OCI-LY7 (cell line): ENCODE measurements at regions not wholly inside any gene's neighbourhood (a gene's known extent, or its start where the extent isn't known, plus 50 kb on each side); places are given as distances from the start of the nearest gene placed in this dataset.
A peak's percentile ranks its signal among the peaks of the same experiment; 100 is the strongest.

ENCODE experiments used
- BruUV-seq: library from RNA; stranded (reverse); fragments of 400-500 nt; replicated peaks from 2 replicates; lab custom pipeline; 2021; lab: Mats Ljungman, UMichigan
- CTCF ChIA-PET: fragments of 300-600 bp; sonication (Branson Sonifier 250); formaldehyde crosslinking; loops from one replicate; lab custom pipeline; 2022; ENCODE audit warnings: antibody characterized with exemption; ENCODE audit not compliant: unreplicated experiment; lab: Charles Lee
- POLR2A ChIA-PET: fragments of 300-600 bp; sonication (Branson Sonifier 250); formaldehyde crosslinking; loops from one replicate; lab custom pipeline; 2022; ENCODE audit warnings: antibody characterized with exemption; lab: Charles Lee
- DNase-seq: peaks from one replicate; pipeline ENCODE4 v3.0.0-alpha.2; 2015; ENCODE audit warnings: low spot score
- H2AFZ ChIP-seq: fragments of 200-600 bp; sonication (generic), shearing (Covaris generic); 2 replicates; pipeline ENCODE4 v1.6.1; 2014; ENCODE audit warnings: mild to moderate bottlenecking, antibody characterized with exemption, low read length, moderate library complexity
- H3K27ac ChIP-seq: fragments of 200-600 bp; sonication (generic); 2 replicates; pipeline ENCODE4 v1.5.1; 2014; ENCODE audit warnings: mixed run types, low read depth, mild to moderate bottlenecking, moderate library complexity, low read length, inconsistent platforms; ENCODE audit not compliant: poor library complexity, severe bottlenecking
- H3K36me3 ChIP-seq: fragments of 200-600 bp; sonication (generic); 2 replicates; pipeline ENCODE4 v1.6.1; 2014; ENCODE audit warnings: mild to moderate bottlenecking, antibody characterized with exemption, low read length, moderate library complexity, mixed read lengths; ENCODE audit not compliant: insufficient read depth
- H3K4me1 ChIP-seq: fragments of 200-600 bp; sonication (generic); 2 replicates; pipeline ENCODE4 v1.5.1; 2014; ENCODE audit warnings: mild to moderate bottlenecking, low read length; ENCODE audit not compliant: insufficient read depth, poor library complexity, severe bottlenecking
- H3K4me2 ChIP-seq: fragments of 200-600 bp; sonication (generic); 2 replicates; pipeline ENCODE4 v1.6.1; 2014; ENCODE audit warnings: mild to moderate bottlenecking, low read length
- H3K4me3 ChIP-seq: fragments of 200-600 bp; sonication (generic); 2 replicates; pipeline ENCODE4 v1.5.1; 2014; ENCODE audit warnings: mild to moderate bottlenecking, low read depth, low read length; ENCODE audit not compliant: poor library complexity, severe bottlenecking
- H3K79me2 ChIP-seq: fragments of 200-600 bp; sonication (generic); 2 replicates; pipeline ENCODE4 v1.6.1; 2016; ENCODE audit warnings: low read depth, mild to moderate bottlenecking, low read length, moderate library complexity, mixed read lengths; ENCODE audit not compliant: insufficient read depth
- H3K9me2 ChIP-seq: fragments of 200-600 bp; sonication (generic); 2 replicates; pipeline ENCODE4 v1.6.1; 2016; ENCODE audit warnings: mild to moderate bottlenecking, low read length, mixed read lengths; ENCODE audit not compliant: insufficient read depth
- H3K9me3 ChIP-seq: fragments of 200-600 bp; sonication (generic); 2 replicates; pipeline ENCODE4 v1.6.1; 2014; ENCODE audit warnings: mild to moderate bottlenecking, mixed run types, low read length, mixed read lengths
- H4K20me1 ChIP-seq: fragments of 200-600 bp; sonication (generic); 2 replicates; pipeline ENCODE4 v1.6.1; 2014; ENCODE audit warnings: mild to moderate bottlenecking, antibody characterized with exemption, low read length, moderate library complexity, mixed read lengths; ENCODE audit not compliant: insufficient read depth
- CTCF ChIP-seq: fragments of 200-600 bp; sonication (generic); conservative IDR thresholded peaks from 2 replicates; pipeline ENCODE4 v1.5.1; 2014; ENCODE audit warnings: mild to moderate bottlenecking, antibody characterized with exemption, low read length, moderate library complexity, mixed read lengths
- EZH2phosphoT487 ChIP-seq: fragments of 200-600 bp; sonication (generic); IDR thresholded peaks from 2 replicates; pipeline ENCODE4 v1.6.1; 2018; ENCODE audit warnings: low read depth, borderline replicate concordance, mild to moderate bottlenecking, mixed run types, antibody characterized with exemption, low read length, moderate library complexity, mixed read lengths
- intact Hi-C: fragments of 100-400 bp; cut with micrococcal nuclease; formaldehyde crosslinking; loops from one replicate; pipeline ENCODE4 v1.10.0; 2022; ENCODE audit not compliant: unreplicated experiment

- intact Hi-C loops, result no loop called here
- CTCF ChIA-PET, result no interaction called here
Measured at GRCh38 chr3:16675805-16676204, 70.6 kb upstream of the DAZL start.

GRCh38 chr3:16686679-16687078 lies 81.5 kb upstream of the DAZL start:
- Histone ChIP-seq H3K4me2 (no peak overlapping the region), H3K4me1 (no peaks in the 10 kb centered on the region), H3K79me2 (no peaks in the 10 kb centered on the region), H3K27ac (no peak overlapping the region), H3K9me2 (no peaks in the 10 kb centered on the region), H2AFZ (no peak overlapping the region), H3K4me3 (no peak overlapping the region), H3K36me3 (no peaks in the 10 kb centered on the region), H4K20me1 (no peaks in the 10 kb centered on the region), H3K9me3 (no peaks in the 10 kb centered on the region)
- ChIA-PET POLR2A (interaction anchor here (1.3 kb wide), 1 partner anchor 13 kb away, joined by 3 read pairs; no protein-coding TSS in a partner anchor), CTCF (no interaction called here)
- DNase-seq, result no peak
- TF ChIP-seq CTCF (no peak), EZH2phosphoT487 (no peak)
- intact Hi-C loops, result no loop called here
- no TSS peak for BruUV-seq

More at GRCh38 chr3:16675805-16676204, 70.6 kb upstream of the DAZL start:
- Histone ChIP-seq H3K27ac (no peak overlapping the region), H3K9me2 (no peaks in the 10 kb centered on the region), H3K4me2 (no peak overlapping the region), H3K36me3 (no peaks in the 10 kb centered on the region), H2AFZ (no peak overlapping the region), H3K79me2 (no peaks in the 10 kb centered on the region), H4K20me1 (no peaks in the 10 kb centered on the region), H3K4me3 (no peak overlapping the region), H3K4me1 (no peaks in the 10 kb centered on the region), H3K9me3 (peaks cover 15% of the 10 kb centered on the region)
- peak; percentile 28 for DNase-seq
- POLR2A ChIA-PET, result no interaction called here
- no TSS peak for BruUV-seq
- TF ChIP-seq EZH2phosphoT487 (no peak), CTCF (no peak)

- no peaks in the 10 kb centered on the region for H3K4me1 ChIP-seq
- CTCF ChIA-PET, result no interaction called here
- POLR2A ChIA-PET, result interaction anchor here (0.6 to 1.3 kb wide), 3 partner anchors 13 to 38 kb away, joined by 3 to 4 read pairs (median 3); no protein-coding TSS in a partner anchor
- TF ChIP-seq EZH2phosphoT487 (no peak), CTCF (no peak)
- H3K36me3 ChIP-seq, result no peaks in the 10 kb centered on the region
- no peak overlapping the region for H3K27ac ChIP-seq
- H4K20me1 ChIP-seq, result no peaks in the 10 kb centered on the region
- intact Hi-C loops, result no loop called here
- H3K9me3 ChIP-seq, result no peaks in the 10 kb centered on the region
- no peaks in the 10 kb centered on the region for H3K9me2 ChIP-seq
- H3K4me3 ChIP-seq, result no peak overlapping the region
- no TSS peak for BruUV-seq
- no peak overlapping the region for H3K4me2 ChIP-seq
- no peaks in the 10 kb centered on the region for H3K79me2 ChIP-seq
- DNase-seq, result no peak
- H2AFZ ChIP-seq, result no peak overlapping the region
Measured at GRCh38 chr3:16687221-16687620, 82.0 kb upstream of the DAZL start.
